ENCODE measurements at regions not wholly inside any gene's neighbourhood (a gene's known extent, or its start where the extent isn't known, plus 50 kb on each side); places are given as distances from the start of the nearest gene placed in this dataset.

GRCh38 chr20:51305316-51306052, 237.0 kb downstream of the NFATC2 start:
- TF ChIP-seq CTCF (conservative IDR thresholded peaks at IDR 0.05; ENCODE audit: low read depth, low read length) (no peak), NFE2L2 (IDR thresholded peaks at IDR 0.05; ENCODE audit: low read depth, low read length) (no peak), POLR2A (IDR thresholded peaks at IDR 0.05; ENCODE audit: low read depth, low read length) (no peak), RAD21 (IDR thresholded peaks at IDR 0.05; ENCODE audit: low read length) (no peak), RFX5 (IDR thresholded peaks at IDR 0.05; ENCODE audit: low read depth, low read length) (no peak), USF2 (IDR thresholded peaks at IDR 0.05; ENCODE audit: low read depth, low read length) (no peak), MAFK (IDR thresholded peaks at IDR 0.05; ENCODE audit: low read depth, low read length) (no peak), FOS (IDR thresholded peaks at IDR 0.05; ENCODE audit: low read depth, low read length) (no peak), RCOR1 (IDR thresholded peaks at IDR 0.05; ENCODE audit: insufficient replicate concordance, low read length) (no peak), SMC3 (IDR thresholded peaks at IDR 0.05; ENCODE audit: low read depth, low read length) (no peak), ELK1 (IDR thresholded peaks at IDR 0.05; ENCODE audit: borderline replicate concordance, low read depth, low read length) (no peak)

Measured in IMR-90 (cell line).